Gastrocnemius medialis (tissue), 4 donors: ENCODE measurements at regions not wholly inside any gene's neighbourhood (a gene's known extent, or its start where the extent isn't known, plus 50 kb on each side); places are given as distances from the start of the nearest gene placed in this dataset.

Source experiments
- CTCF ChIP-seq, 5 experiments: fragments of 450-650 bp in 3 of 5; fragments of 200-600 bp in 2 of 5; sonication (generic) in 2 of 5; IDR thresholded peaks in 4 of 5; conservative IDR thresholded peaks in 1 of 5; 1 replicate in 4 of 5; 2 replicates in 1 of 5; pipeline ENCODE4 v1.5.1; 2016 to 2019; ENCODE audit warnings: antibody characterized with exemption in 5 of 5, mild to moderate bottlenecking in 3 of 5, moderate library complexity in 3 of 5
- POLR2A ChIP-seq, 2 donors: fragments of 450-650 bp; IDR thresholded peaks; one replicate each; pipeline ENCODE4 v1.6.1; 2017; ENCODE audit warnings: antibody characterized with exemption in 2 of 2, mild to moderate bottlenecking in 2 of 2, moderate library complexity in 2 of 2

DNA sequence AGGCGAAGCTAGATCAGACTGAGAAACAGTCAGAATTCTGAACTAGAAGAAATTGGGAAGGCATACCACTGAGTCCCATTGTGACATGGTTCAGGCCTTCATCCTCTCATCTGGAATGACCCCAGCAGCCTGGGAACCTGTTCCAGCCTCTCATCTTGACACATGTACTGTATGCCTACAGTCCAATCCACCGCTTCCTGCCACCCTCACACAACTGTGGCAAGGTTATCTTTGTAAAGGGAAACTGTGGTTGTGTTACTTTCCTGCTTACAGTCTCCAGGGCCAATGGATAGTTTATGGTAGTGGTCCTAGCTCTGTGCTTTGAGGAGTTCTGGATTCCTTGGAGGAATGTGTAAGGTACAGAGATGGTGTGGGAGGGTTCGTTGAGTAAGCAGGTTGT is 296.9 kb upstream of the TRIB2 start:
- TF ChIP-seq CTCF (IDR thresholded peaks at IDR 0.05 in 4 of 5, conservative IDR thresholded peaks at IDR 0.05 in 1 of 5) (no peak), POLR2A (IDR thresholded peaks at IDR 0.05) (no peak)
